BJ (cell line): ENCODE measurements at regions not wholly inside any gene's neighbourhood (a gene's known extent, or its start where the extent isn't known, plus 50 kb on each side); places are given as distances from the start of the nearest gene placed in this dataset.

Experiments used
- CTCF ChIA-PET: fragments of 350-600 bp; formaldehyde crosslinking; extraction: SDS; loops from one replicate; lab custom pipeline; 2021; ENCODE audit warnings: antibody characterized with exemption, inconsistent platforms; lab: Yijun Ruan, JAX
- POLR2A ChIA-PET: fragments of 300-600 bp; sonication (Branson Sonifier 250); formaldehyde crosslinking; extraction: SDS; loops from one replicate; lab custom pipeline; 2021; ENCODE audit warnings: antibody characterized with exemption; lab: Charles Lee
- DNase-seq: peaks from one replicate; pipeline ENCODE4 v3.0.0-alpha.2; 2011; ENCODE audit warnings: low read depth
- H3K27me3 ChIP-seq: 2 replicates; pipeline ENCODE4 v1.6.0; 2011; ENCODE audit warnings: low read length; ENCODE audit not compliant: control insufficient read depth, insufficient read depth
- H3K36me3 ChIP-seq: 2 replicates; pipeline ENCODE4 v1.5.1; 2011; ENCODE audit warnings: low read length; ENCODE audit not compliant: control insufficient read depth, insufficient read depth
- H3K4me3 ChIP-seq: 2 replicates; pipeline ENCODE4 v1.5.1; 2011; ENCODE audit warnings: low read depth, mild to moderate bottlenecking, control low read depth, low read length
- CTCF ChIP-seq: IDR thresholded peaks from 2 replicates; pipeline ENCODE4 v1.5.1; 2011; ENCODE audit warnings: low read depth, mild to moderate bottlenecking, control low read depth, inconsistent platforms, low read length, moderate library complexity; ENCODE audit not compliant: insufficient read depth

GRCh38 chrX:23557070-23557469, 110.2 kb upstream of the PRDX4 start:
- Histone ChIP-seq H3K4me3 (no peak overlapping the region), H3K27me3 (no peaks in the 10 kb centered on the region), H3K36me3 (no peaks in the 10 kb centered on the region)
- CTCF ChIA-PET, result no interaction called here
- POLR2A ChIA-PET, result no interaction called here
- TF ChIP-seq CTCF, result no peak
- no peak for DNase-seq

- ChIA-PET POLR2A (no interaction called here), CTCF (no interaction called here)
- Histone ChIP-seq H3K27me3 (no peaks in the 10 kb centered on the region), H3K4me3 (no peak overlapping the region), H3K36me3 (no peaks in the 10 kb centered on the region)
- no peak for DNase-seq
- no peak for TF ChIP-seq CTCF
These were observed 107.3 kb upstream of the PRDX4 start for GRCh38 chrX:23559975-23560374.

- POLR2A ChIA-PET, result no interaction called here
- Histone ChIP-seq H3K4me3 (no peak overlapping the region), H3K36me3 (no peaks in the 10 kb centered on the region), H3K27me3 (no peaks in the 10 kb centered on the region)
- TF ChIP-seq CTCF, result no peak
- CTCF ChIA-PET, result no interaction called here
- no peak for DNase-seq
These were observed 96.5 kb upstream of the PRDX4 start for GRCh38 chrX:23570674-23571343.

- H3K36me3 ChIP-seq, result no peaks in the 10 kb centered on the region
- ChIA-PET POLR2A (no interaction called here), CTCF (no interaction called here)
- H3K27me3 ChIP-seq, result no peaks in the 10 kb centered on the region
- TF ChIP-seq CTCF, result no peak
- H3K4me3 ChIP-seq, result no peak overlapping the region
- no peak for DNase-seq
These were observed 92.0 kb upstream of the PRDX4 start for GRCh38 chrX:23575281-23575680.

GRCh38 chrX:23578079-23578478, 89.2 kb upstream of the PRDX4 start:
- TF ChIP-seq CTCF, result no peak
- CTCF ChIA-PET, result no interaction called here

More at GRCh38 chrX:23578079-23578478, 89.2 kb upstream of the PRDX4 start:
- Histone ChIP-seq H3K27me3 (no peaks in the 10 kb centered on the region), H3K36me3 (no peaks in the 10 kb centered on the region), H3K4me3 (no peak overlapping the region)
- POLR2A ChIA-PET, result no interaction called here
- no peak for DNase-seq
